ENCODE measurements at regions not wholly inside any gene's neighbourhood (a gene's known extent, or its start where the extent isn't known, plus 50 kb on each side); places are given as distances from the start of the nearest gene placed in this dataset.

DNA sequence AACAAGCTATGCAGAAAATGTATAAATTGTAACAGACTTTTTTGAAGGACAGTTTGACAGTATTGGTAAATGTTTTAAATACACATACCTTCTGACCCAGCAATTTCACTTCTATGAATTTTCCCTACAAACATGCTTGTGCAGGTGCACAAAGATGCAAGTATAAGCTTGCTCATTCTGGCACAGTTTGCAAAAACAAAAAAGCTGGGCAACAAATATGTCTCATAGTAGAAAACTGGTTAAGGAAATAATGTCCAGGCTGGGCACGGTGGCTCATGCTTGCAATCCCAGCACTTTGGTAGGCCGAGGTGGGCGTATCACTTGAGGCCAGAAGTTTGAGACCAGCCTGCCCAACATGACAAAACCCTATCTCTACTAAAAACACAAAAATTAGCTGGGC, 96.9 kb upstream of the NEDD4L start:
- Histone ChIP-seq H3K79me2 (ENCODE audit: insufficient read depth, low read length) (no peaks in the 10 kb centered on the region), H3K4me1 (ENCODE audit: control insufficient read depth in 1 of 2, insufficient read depth in 2 of 2, low read length in 2 of 2) (no peaks in the 10 kb centered on the region), H3K27me3 (ENCODE audit: control insufficient read depth in 2 of 2, insufficient read depth in 2 of 2, low read length in 2 of 2) (no peaks in the 10 kb centered on the region), H3K4me3 (replicated peaks in 1 of 3; ENCODE audit: low read depth in 2 of 3, low read length in 3 of 3) (no peak overlapping the region), H3K9ac (ENCODE audit: insufficient read depth, low read length, poor library complexity, severe bottlenecking) (no peak overlapping the region), H4K20me1 (ENCODE audit: insufficient read depth, low read length) (no peaks in the 10 kb centered on the region), H3K4me2 (replicated peaks; ENCODE audit: extremely low read depth, low read length, poor library complexity, severe bottlenecking) (no peak overlapping the region), H3K27ac (ENCODE audit: low read depth in 1 of 2, low read length in 2 of 2) (no peak overlapping the region), H2AFZ (ENCODE audit: insufficient read depth, low read depth, low read length, poor library complexity, severe bottlenecking) (no peak overlapping the region), H3K9me3 (replicated peaks in 1 of 2; ENCODE audit: control insufficient read depth in 1 of 2, insufficient read depth in 1 of 2, low read length in 2 of 2) (no peaks in the 10 kb centered on the region), H3K36me3 (replicated peaks in 1 of 2; ENCODE audit: control insufficient read depth in 1 of 2, insufficient read depth in 2 of 2, low read length in 2 of 2) (no peaks in the 10 kb centered on the region)
- Mint-ChIP-seq H3K9me3 (no peaks in the 10 kb centered on the region), H3K27ac (no peak overlapping the region), H3K4me1 (no peaks in the 10 kb centered on the region), H3K4me3 (no peak overlapping the region), H3K27me3 (ENCODE audit: low read depth in 3 of 3) (peaks cover 0 to 5% (median 3%) of the 10 kb centered on the region in 3 donors), H3K36me3 (no peaks in the 10 kb centered on the region)
- TF ChIP-seq, protein P1, sequence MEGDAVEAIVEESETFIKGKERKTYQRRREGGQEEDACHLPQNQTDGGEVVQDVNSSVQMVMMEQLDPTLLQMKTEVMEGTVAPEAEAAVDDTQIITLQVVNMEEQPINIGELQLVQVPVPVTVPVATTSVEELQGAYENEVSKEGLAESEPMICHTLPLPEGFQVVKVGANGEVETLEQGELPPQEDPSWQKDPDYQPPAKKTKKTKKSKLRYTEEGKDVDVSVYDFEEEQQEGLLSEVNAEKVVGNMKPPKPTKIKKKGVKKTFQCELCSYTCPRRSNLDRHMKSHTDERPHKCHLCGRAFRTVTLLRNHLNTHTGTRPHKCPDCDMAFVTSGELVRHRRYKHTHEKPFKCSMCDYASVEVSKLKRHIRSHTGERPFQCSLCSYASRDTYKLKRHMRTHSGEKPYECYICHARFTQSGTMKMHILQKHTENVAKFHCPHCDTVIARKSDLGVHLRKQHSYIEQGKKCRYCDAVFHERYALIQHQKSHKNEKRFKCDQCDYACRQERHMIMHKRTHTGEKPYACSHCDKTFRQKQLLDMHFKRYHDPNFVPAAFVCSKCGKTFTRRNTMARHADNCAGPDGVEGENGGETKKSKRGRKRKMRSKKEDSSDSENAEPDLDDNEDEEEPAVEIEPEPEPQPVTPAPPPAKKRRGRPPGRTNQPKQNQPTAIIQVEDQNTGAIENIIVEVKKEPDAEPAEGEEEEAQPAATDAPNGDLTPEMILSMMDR (IDR thresholded peaks at IDR 0.05), result no peak
- 71% methylated on average over 1 of the region's 3 CpGs for WGBS (ENCODE audit: insufficient coverage)
- intact Hi-C loops (cut with micrococcal nuclease), result no loop called here
- DNase-seq, result no peak

DNA sequence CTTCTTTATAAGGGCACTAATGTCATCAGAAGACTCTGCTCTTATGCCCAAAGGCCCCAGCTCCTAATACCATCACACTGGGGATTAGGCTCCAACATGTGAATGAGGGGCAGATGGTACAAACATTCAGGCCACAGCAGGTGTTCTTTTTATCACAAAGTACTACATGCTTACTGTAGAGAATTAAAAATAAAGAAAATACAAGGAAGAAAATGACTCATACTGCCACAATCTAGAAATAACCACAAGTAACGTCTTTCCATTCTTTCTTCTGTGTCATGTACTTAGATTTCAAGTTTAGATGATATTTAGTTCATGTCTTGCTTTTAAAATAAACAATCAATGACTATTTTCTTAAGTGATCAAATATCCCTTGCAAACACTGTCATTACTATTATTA, 100.3 kb upstream of the NEDD4L start:
- Histone ChIP-seq H4K20me1 (ENCODE audit: insufficient read depth, low read length) (no peaks in the 10 kb centered on the region), H3K4me1 (ENCODE audit: control insufficient read depth in 1 of 2, insufficient read depth in 2 of 2, low read length in 2 of 2) (no peaks in the 10 kb centered on the region), H3K9me3 (replicated peaks in 1 of 2; ENCODE audit: control insufficient read depth in 1 of 2, insufficient read depth in 1 of 2, low read length in 2 of 2) (no peaks in the 10 kb centered on the region), H3K36me3 (replicated peaks in 1 of 2; ENCODE audit: control insufficient read depth in 1 of 2, insufficient read depth in 2 of 2, low read length in 2 of 2) (no peaks in the 10 kb centered on the region), H3K4me2 (replicated peaks; ENCODE audit: extremely low read depth, low read length, poor library complexity, severe bottlenecking) (no peak overlapping the region), H3K79me2 (ENCODE audit: insufficient read depth, low read length) (no peaks in the 10 kb centered on the region), H3K9ac (ENCODE audit: insufficient read depth, low read length, poor library complexity, severe bottlenecking) (no peak overlapping the region), H3K27ac (ENCODE audit: low read depth in 1 of 2, low read length in 2 of 2) (no peak overlapping the region), H3K27me3 (ENCODE audit: control insufficient read depth in 2 of 2, insufficient read depth in 2 of 2, low read length in 2 of 2) (no peaks in the 10 kb centered on the region), H3K4me3 (replicated peaks in 1 of 3; ENCODE audit: low read depth in 2 of 3, low read length in 3 of 3) (no peak overlapping the region), H2AFZ (ENCODE audit: insufficient read depth, low read depth, low read length, poor library complexity, severe bottlenecking) (no peak overlapping the region)
- Mint-ChIP-seq H3K27ac (no peak overlapping the region), H3K4me1 (no peaks in the 10 kb centered on the region), H3K9me3 (no peaks in the 10 kb centered on the region), H3K4me3 (no peak overlapping the region), H3K27me3 (ENCODE audit: low read depth in 3 of 3) (peaks cover 0 to 5% (median 5%) of the 10 kb centered on the region in 3 donors), H3K36me3 (no peaks in the 10 kb centered on the region)
- intact Hi-C loops (cut with micrococcal nuclease), result no loop called here
- WGBS (ENCODE audit: insufficient coverage), result no CpG with 5 or more reads among the region's 1 CpG
- TF ChIP-seq, protein P1 (IDR thresholded peaks at IDR 0.05), result no peak
- no peak for DNase-seq
